ENCODE measurements at regions not wholly inside any gene's neighbourhood (a gene's known extent, or its start where the extent isn't known, plus 50 kb on each side); places are given as distances from the start of the nearest gene placed in this dataset.

DNA sequence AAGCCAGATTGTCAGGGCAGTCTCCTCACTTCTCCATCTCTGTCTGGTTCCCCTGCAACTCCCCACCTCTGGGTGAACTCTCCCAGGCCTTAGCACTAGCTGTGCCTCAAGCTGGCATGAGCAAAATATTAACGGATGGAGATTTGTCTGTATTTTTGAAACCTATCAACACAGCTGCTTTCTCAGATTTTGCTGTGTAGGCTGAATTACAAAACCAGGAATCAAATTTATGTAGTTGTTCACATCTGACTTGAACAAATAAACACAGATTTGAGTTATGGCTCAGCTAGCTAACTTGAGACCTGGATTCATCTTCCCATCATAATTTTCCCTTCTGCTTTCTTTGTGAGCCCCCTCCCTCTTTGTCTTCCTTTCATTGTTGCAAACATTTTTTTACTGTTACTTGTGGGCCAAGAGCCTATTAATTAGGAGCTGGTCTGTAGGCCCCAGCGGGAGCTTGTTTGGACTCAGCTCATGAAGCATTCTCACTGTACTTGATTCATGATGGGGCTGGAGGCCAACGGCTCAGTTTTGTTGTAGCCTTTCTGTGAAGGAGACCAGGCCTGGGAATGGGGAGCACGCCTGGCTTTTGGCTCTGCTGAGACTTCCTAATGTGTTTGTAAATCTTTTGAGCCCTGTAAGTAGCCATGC, 164.1 kb upstream of the GATA6 start:
- H3K4me3 ChIP-seq (replicated peaks in 1 of 3): no peak overlapping the region
- no peaks in the 10 kb centered on the region for H3K27me3 ChIP-seq
- DNase-seq: no peak
- no peaks in the 10 kb centered on the region for H3K4me1 ChIP-seq
- H3K36me3 ChIP-seq: no peaks in the 10 kb centered on the region
- intact Hi-C loops (cut with DNase I): no loop called here
- no peaks in the 10 kb centered on the region for H3K9me3 ChIP-seq
- H3K27ac ChIP-seq: no peak overlapping the region
- TF ChIP-seq, protein P1, sequence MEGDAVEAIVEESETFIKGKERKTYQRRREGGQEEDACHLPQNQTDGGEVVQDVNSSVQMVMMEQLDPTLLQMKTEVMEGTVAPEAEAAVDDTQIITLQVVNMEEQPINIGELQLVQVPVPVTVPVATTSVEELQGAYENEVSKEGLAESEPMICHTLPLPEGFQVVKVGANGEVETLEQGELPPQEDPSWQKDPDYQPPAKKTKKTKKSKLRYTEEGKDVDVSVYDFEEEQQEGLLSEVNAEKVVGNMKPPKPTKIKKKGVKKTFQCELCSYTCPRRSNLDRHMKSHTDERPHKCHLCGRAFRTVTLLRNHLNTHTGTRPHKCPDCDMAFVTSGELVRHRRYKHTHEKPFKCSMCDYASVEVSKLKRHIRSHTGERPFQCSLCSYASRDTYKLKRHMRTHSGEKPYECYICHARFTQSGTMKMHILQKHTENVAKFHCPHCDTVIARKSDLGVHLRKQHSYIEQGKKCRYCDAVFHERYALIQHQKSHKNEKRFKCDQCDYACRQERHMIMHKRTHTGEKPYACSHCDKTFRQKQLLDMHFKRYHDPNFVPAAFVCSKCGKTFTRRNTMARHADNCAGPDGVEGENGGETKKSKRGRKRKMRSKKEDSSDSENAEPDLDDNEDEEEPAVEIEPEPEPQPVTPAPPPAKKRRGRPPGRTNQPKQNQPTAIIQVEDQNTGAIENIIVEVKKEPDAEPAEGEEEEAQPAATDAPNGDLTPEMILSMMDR (IDR thresholded peaks at IDR 0.05): no peak
- no peak for TF ChIP-seq POLR2A (IDR thresholded peaks at IDR 0.05)
- 58 to 75% methylated on average over 4 of the region's 4 CpGs for WGBS, 2 donors

GRCh38 chr18:22006458-22006857, 162.9 kb upstream of the GATA6 start:
- WGBS, 2 donors: 89 to 100% methylated on average over 2 of the region's 2 CpGs
- Histone ChIP-seq H3K27ac (no peak overlapping the region), H3K9me3 (no peaks in the 10 kb centered on the region), H3K27me3 (no peaks in the 10 kb centered on the region), H3K4me3 (replicated peaks in 1 of 3) (no peak overlapping the region), H3K4me1 (no peaks in the 10 kb centered on the region), H3K36me3 (no peaks in the 10 kb centered on the region)
- no peak for DNase-seq
- intact Hi-C loops (cut with DNase I): no loop called here
- TF ChIP-seq POLR2A (IDR thresholded peaks at IDR 0.05): no peak
- TF ChIP-seq, protein P1 (IDR thresholded peaks at IDR 0.05): no peak

DNA sequence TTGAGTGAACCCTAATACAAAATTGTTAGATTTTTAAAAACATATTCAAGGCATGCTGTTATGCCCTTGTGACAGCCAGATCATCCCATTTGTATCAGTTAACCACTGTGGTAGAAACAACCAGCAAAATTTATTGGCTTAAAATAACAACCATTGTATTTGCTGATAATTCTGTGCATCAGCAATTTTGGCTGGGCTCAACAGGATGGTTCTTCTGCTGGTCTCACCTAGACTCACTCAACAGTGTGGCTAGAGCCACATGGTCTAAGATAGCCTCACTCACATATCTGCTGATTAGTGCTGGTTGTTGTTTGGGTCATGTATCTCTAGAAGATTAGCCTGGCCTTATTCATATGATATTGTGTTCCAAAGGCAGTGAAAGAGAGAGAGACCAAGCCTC, 160.1 kb upstream of the GATA6 start:
- DNase-seq: no peak
- no peaks in the 10 kb centered on the region for H3K36me3 ChIP-seq
- intact Hi-C loops (cut with DNase I): no loop called here
- no peaks in the 10 kb centered on the region for H3K27me3 ChIP-seq
- TF ChIP-seq, protein P1 (IDR thresholded peaks at IDR 0.05): no peak
- no peak for TF ChIP-seq POLR2A (IDR thresholded peaks at IDR 0.05)
- no peak overlapping the region for H3K4me3 ChIP-seq (replicated peaks in 1 of 3)
- H3K27ac ChIP-seq: no peak overlapping the region
- H3K4me1 ChIP-seq: no peaks in the 10 kb centered on the region
- no peaks in the 10 kb centered on the region for H3K9me3 ChIP-seq

- 97 to 100% methylated on average over 1 of the region's 1 CpG for WGBS, 2 donors
- Histone ChIP-seq H3K4me1 (no peaks in the 10 kb centered on the region), H3K36me3 (no peaks in the 10 kb centered on the region), H3K27ac (no peak overlapping the region), H3K4me3 (replicated peaks in 1 of 3) (no peak overlapping the region), H3K9me3 (no peaks in the 10 kb centered on the region), H3K27me3 (no peaks in the 10 kb centered on the region)
- no peak for TF ChIP-seq POLR2A (IDR thresholded peaks at IDR 0.05)
- TF ChIP-seq, protein P1 (IDR thresholded peaks at IDR 0.05): no peak
- no peak for DNase-seq
- intact Hi-C loops (cut with DNase I): no loop called here
These were observed 155.4 kb upstream of the GATA6 start for GRCh38 chr18:22013993-22014392.

DNA sequence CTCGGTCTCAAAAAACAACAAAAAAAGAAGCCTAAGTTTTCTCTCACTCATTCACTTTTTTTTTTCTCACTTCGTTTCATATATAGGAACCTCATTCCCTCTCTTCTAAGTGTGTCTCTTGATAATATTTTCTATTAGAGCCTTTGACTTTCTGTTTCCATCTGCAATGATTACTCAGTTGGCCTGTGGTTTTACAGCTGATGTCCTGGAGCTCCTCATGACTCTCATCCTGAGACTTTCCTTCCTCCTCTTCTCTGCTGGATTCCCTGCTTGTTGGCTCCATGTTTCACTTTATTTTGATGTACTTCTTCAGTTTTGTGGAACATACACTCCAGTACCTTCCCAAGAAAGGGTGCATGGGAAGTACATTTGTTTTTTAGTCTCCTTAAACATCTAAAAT, 154.2 kb upstream of the GATA6 start:
- TF ChIP-seq, protein P1 (IDR thresholded peaks at IDR 0.05): no peak
- TF ChIP-seq POLR2A (IDR thresholded peaks at IDR 0.05): no peak
- Histone ChIP-seq H3K9me3 (no peaks in the 10 kb centered on the region), H3K4me3 (replicated peaks in 1 of 3) (no peak overlapping the region), H3K36me3 (no peaks in the 10 kb centered on the region), H3K27ac (no peak overlapping the region), H3K4me1 (no peaks in the 10 kb centered on the region), H3K27me3 (no peaks in the 10 kb centered on the region)
- DNase-seq: no peak
- 89 to 93% methylated on average over 2 of the region's 2 CpGs for WGBS, 2 donors
- intact Hi-C loops (cut with DNase I): no loop called here

Measured in thyroid gland (tissue), 4 donors.